MM.1S (cell line): ENCODE measurements at regions not wholly inside any gene's neighbourhood (a gene's known extent, or its start where the extent isn't known, plus 50 kb on each side); places are given as distances from the start of the nearest gene placed in this dataset.

ENCODE experiments used
- DNase-seq: peaks from one replicate; pipeline ENCODE4 v3.0.0-alpha.2; 2015
- H2AFZ ChIP-seq: fragments of 300-600 bp; sonication (generic); 2 replicates; pipeline ENCODE4 v1.6.0; 2016; ENCODE audit warnings: antibody characterized with exemption, low read length
- H3F3A ChIP-seq: fragments of 300-600 bp; sonication (generic); 2 replicates; pipeline ENCODE4 v1.6.1; 2016; ENCODE audit warnings: mild to moderate bottlenecking, antibody characterized with exemption, low read length, moderate library complexity, mixed read lengths; ENCODE audit not compliant: insufficient read depth
- H3K27ac ChIP-seq: fragments of 300-600 bp; sonication (generic); 2 replicates; pipeline ENCODE4 v1.5.1; 2016; ENCODE audit warnings: mild to moderate bottlenecking, low read length
- H3K27me3 ChIP-seq: fragments of 300-600 bp; sonication (generic); replicated peaks from 2 replicates; pipeline ENCODE4 v1.6.0; 2016; ENCODE audit warnings: low read length; ENCODE audit not compliant: insufficient read depth
- H3K36me3 ChIP-seq: fragments of 300-600 bp; sonication (generic); replicated peaks from 2 replicates; pipeline ENCODE4 v1.6.1; 2016; ENCODE audit warnings: mild to moderate bottlenecking, low read length, mixed read lengths; ENCODE audit not compliant: insufficient read depth
- H3K4me1 ChIP-seq: fragments of 300-600 bp; sonication (generic); 2 replicates; pipeline ENCODE4 v1.6.1; 2016; ENCODE audit warnings: low read length, mixed read lengths
- H3K4me2 ChIP-seq: fragments of 300-600 bp; sonication (generic); 2 replicates; pipeline ENCODE4 v1.6.0; 2016; ENCODE audit warnings: low read depth, low read length
- H3K4me3 ChIP-seq: fragments of 300-600 bp; sonication (generic); 2 replicates; pipeline ENCODE4 v1.5.1; 2016; ENCODE audit warnings: low read length, mixed read lengths
- H3K79me2 ChIP-seq: fragments of 300-600 bp; sonication (generic); 2 replicates; pipeline ENCODE4 v1.6.1; 2016; ENCODE audit warnings: mixed run types, low read length, mixed read lengths
- H3K9ac ChIP-seq: fragments of 300-600 bp; sonication (generic); 2 replicates; pipeline ENCODE4 v1.6.1; 2016; ENCODE audit warnings: low read length, mixed read lengths
- H3K9me2 ChIP-seq: fragments of 300-600 bp; sonication (generic); replicated peaks from 2 replicates; pipeline ENCODE4 v1.6.1; 2016; ENCODE audit warnings: mild to moderate bottlenecking, low read length, mixed read lengths; ENCODE audit not compliant: insufficient read depth
- H3K9me3 ChIP-seq: fragments of 300-600 bp; sonication (generic); replicated peaks from 2 replicates; pipeline ENCODE4 v1.6.1; 2016; ENCODE audit warnings: mild to moderate bottlenecking, low read length, mixed read lengths; ENCODE audit not compliant: insufficient read depth
- H4K20me1 ChIP-seq: fragments of 300-600 bp; sonication (generic); 2 replicates; pipeline ENCODE4 v1.6.1; 2016; ENCODE audit warnings: mild to moderate bottlenecking, low read length, moderate library complexity, mixed read lengths; ENCODE audit not compliant: insufficient read depth
- EZH2 ChIP-seq: fragments of 300-600 bp; sonication (generic); optimal IDR thresholded peaks from 2 replicates; pipeline ENCODE3; 2017; ENCODE audit warnings: low read depth, mild to moderate bottlenecking, antibody characterized with exemption, low read length, mixed read lengths
- EZH2phosphoT487 ChIP-seq: fragments of 300-600 bp; sonication (generic); IDR thresholded peaks from 2 replicates; pipeline ENCODE4 v1.6.1; 2018; ENCODE audit warnings: antibody characterized with exemption, low read length
- TF ChIP-seq, protein P1 (sequence below): fragments of 300-600 bp; sonication (generic); IDR thresholded peaks from 2 replicates; pipeline ENCODE4 v1.5.1; 2016; ENCODE audit warnings: antibody characterized with exemption, low read length, mixed read lengths

- 0 out of 2 replicates have a peak, but pooled peaks cover 3% of the 10 kb centered on the region for H3K4me1 ChIP-seq
- H3K27ac ChIP-seq = no peak overlapping the region
- H3K36me3 ChIP-seq = no peaks in the 10 kb centered on the region
Observed at GRCh38 chr18:73189718-73190117, 321.9 kb upstream of the NETO1 start.

DNA sequence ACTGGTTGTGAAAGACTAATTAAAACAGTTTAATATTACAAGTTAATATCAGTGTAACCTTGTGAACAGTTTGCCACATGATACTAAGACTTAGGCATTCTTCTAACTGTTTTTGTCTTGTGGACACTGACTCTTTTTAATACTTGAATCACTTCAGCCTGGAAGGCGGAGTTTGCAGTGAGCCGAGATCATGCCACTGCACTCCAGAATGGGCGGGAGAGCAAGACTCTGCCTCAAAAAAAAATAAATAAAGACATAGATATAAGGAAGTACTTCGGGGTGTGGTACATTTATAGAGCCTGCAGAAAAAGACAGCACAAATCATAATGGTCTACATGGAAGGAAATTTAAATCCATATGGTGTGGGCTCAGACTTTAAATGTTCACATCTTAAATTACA is 300.4 kb upstream of the NETO1 start:
- no peaks in the 10 kb centered on the region for H3K27me3 ChIP-seq
- H3F3A ChIP-seq = no peaks in the 10 kb centered on the region
- TF ChIP-seq, protein P1, sequence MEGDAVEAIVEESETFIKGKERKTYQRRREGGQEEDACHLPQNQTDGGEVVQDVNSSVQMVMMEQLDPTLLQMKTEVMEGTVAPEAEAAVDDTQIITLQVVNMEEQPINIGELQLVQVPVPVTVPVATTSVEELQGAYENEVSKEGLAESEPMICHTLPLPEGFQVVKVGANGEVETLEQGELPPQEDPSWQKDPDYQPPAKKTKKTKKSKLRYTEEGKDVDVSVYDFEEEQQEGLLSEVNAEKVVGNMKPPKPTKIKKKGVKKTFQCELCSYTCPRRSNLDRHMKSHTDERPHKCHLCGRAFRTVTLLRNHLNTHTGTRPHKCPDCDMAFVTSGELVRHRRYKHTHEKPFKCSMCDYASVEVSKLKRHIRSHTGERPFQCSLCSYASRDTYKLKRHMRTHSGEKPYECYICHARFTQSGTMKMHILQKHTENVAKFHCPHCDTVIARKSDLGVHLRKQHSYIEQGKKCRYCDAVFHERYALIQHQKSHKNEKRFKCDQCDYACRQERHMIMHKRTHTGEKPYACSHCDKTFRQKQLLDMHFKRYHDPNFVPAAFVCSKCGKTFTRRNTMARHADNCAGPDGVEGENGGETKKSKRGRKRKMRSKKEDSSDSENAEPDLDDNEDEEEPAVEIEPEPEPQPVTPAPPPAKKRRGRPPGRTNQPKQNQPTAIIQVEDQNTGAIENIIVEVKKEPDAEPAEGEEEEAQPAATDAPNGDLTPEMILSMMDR = no peak
- no peak for TF ChIP-seq EZH2
- no peak for TF ChIP-seq EZH2phosphoT487
- H3K9me2 ChIP-seq = no peaks in the 10 kb centered on the region
- H3K27ac ChIP-seq = no peak overlapping the region
- no peaks in the 10 kb centered on the region for H3K79me2 ChIP-seq
- no peak overlapping the region for H3K4me3 ChIP-seq
- H2AFZ ChIP-seq = no peak overlapping the region
- H3K4me1 ChIP-seq = no peaks in the 10 kb centered on the region
- no peaks in the 10 kb centered on the region for H3K9me3 ChIP-seq
- H3K9ac ChIP-seq = no peak overlapping the region
- H3K4me2 ChIP-seq = no peak overlapping the region
- H4K20me1 ChIP-seq = no peaks in the 10 kb centered on the region
- no peaks in the 10 kb centered on the region for H3K36me3 ChIP-seq
- DNase-seq = no peak

More at GRCh38 chr18:73189718-73190117, 321.9 kb upstream of the NETO1 start:
- Histone ChIP-seq H3K9ac (no peak overlapping the region), H3K79me2 (no peaks in the 10 kb centered on the region), H2AFZ (no peak overlapping the region), H4K20me1 (no peaks in the 10 kb centered on the region), H3K4me3 (no peak overlapping the region), H3K9me3 (no peaks in the 10 kb centered on the region), H3F3A (no peaks in the 10 kb centered on the region), H3K9me2 (no peaks in the 10 kb centered on the region), H3K27me3 (no peaks in the 10 kb centered on the region), H3K4me2 (no peak overlapping the region)
- DNase-seq = no peak
- TF ChIP-seq EZH2phosphoT487 (no peak), EZH2 (no peak)
- TF ChIP-seq, protein P1 = no peak

DNA sequence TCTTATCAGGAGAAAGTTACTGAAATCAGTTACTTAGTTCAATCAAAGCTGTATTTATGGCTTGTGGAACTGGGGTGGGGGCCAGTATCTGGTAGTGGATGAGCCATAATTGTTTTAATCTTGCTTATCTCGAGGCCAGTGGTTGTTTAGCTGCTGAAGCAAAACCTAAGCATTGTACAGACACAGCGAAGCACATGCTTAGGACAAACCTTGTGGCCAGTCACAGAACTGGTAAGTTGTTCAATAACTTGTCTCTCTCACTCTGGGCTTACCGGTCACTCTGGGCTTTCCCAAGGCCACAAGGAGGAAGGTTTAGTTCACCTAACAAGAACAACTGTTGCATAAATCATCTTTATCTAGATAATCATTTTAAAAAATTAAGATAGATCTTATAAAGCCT is 296.6 kb upstream of the NETO1 start:
- H3K4me3 ChIP-seq = no peak overlapping the region
- no peaks in the 10 kb centered on the region for H3K9me2 ChIP-seq
- H3K79me2 ChIP-seq = no peaks in the 10 kb centered on the region
- DNase-seq = no peak
- no peaks in the 10 kb centered on the region for H3K36me3 ChIP-seq
- H3K9ac ChIP-seq = no peak overlapping the region
- no peaks in the 10 kb centered on the region for H4K20me1 ChIP-seq
- H3K27ac ChIP-seq = no peak overlapping the region
- no peak overlapping the region for H3K4me2 ChIP-seq
- H2AFZ ChIP-seq = no peak overlapping the region
- H3K4me1 ChIP-seq = no peaks in the 10 kb centered on the region
- TF ChIP-seq EZH2phosphoT487 = no peak
- TF ChIP-seq, protein P1 = no peak
- no peak for TF ChIP-seq EZH2
- no peaks in the 10 kb centered on the region for H3K27me3 ChIP-seq
- no peaks in the 10 kb centered on the region for H3K9me3 ChIP-seq
- no peaks in the 10 kb centered on the region for H3F3A ChIP-seq
